ENCODE measurements at regions not wholly inside any gene's neighbourhood (a gene's known extent, or its start where the extent isn't known, plus 50 kb on each side); places are given as distances from the start of the nearest gene placed in this dataset.
"Not testable (repeated sequence)": the region's sequence is repeated elsewhere in the genome, so short reads cannot be mapped to it uniquely, and the experiment has no call there.

GRCh38 chr1:90824551-90824950 lies 107.4 kb upstream of the BARHL2 start:
- no peak for DNase-seq (ENCODE audit: low read depth, low spot score)

GRCh38 chr1:90823686-90824085 lies 106.6 kb upstream of the BARHL2 start:
- DNase-seq (ENCODE audit: low read depth, low spot score), result no peak

- DNase-seq (ENCODE audit: low read depth, low spot score), result no peak
These were observed 104.8 kb upstream of the BARHL2 start for GRCh38 chr1:90821788-90822359.

- no peak for DNase-seq (ENCODE audit: low read depth, low spot score)
These were observed 104.2 kb upstream of the BARHL2 start for GRCh38 chr1:90821152-90821787.

- no peak for DNase-seq (ENCODE audit: low read depth, low spot score)
These were observed 103.6 kb upstream of the BARHL2 start for GRCh38 chr1:90820745-90821144.

GRCh38 chr1:90817399-90817798 lies 100.3 kb upstream of the BARHL2 start:
- DNase-seq (ENCODE audit: low read depth, low spot score), result no peak

- DNase-seq (ENCODE audit: low read depth, low spot score), result not testable (repeated sequence)
These were observed 95.1 kb upstream of the BARHL2 start for GRCh38 chr1:90812237-90812636.

- not testable (repeated sequence) for DNase-seq (ENCODE audit: low read depth, low spot score)
These were observed 94.4 kb upstream of the BARHL2 start for GRCh38 chr1:90811444-90811950.

- DNase-seq (ENCODE audit: low read depth, low spot score), result no peak
These were observed 93.6 kb upstream of the BARHL2 start for GRCh38 chr1:90810681-90811080.

- no peak for DNase-seq (ENCODE audit: low read depth, low spot score)
These were observed 92.9 kb upstream of the BARHL2 start for GRCh38 chr1:90809996-90810395.

GRCh38 chr1:90809093-90809492 lies 92.0 kb upstream of the BARHL2 start:
- no peak for DNase-seq (ENCODE audit: low read depth, low spot score)

- no peak for DNase-seq (ENCODE audit: low read depth, low spot score)
These were observed 90.2 kb upstream of the BARHL2 start for GRCh38 chr1:90807329-90807728.

- DNase-seq (ENCODE audit: low read depth, low spot score), result no peak
These were observed 85.5 kb upstream of the BARHL2 start for GRCh38 chr1:90802622-90803021.

GRCh38 chr1:90800012-90800717 lies 83.1 kb upstream of the BARHL2 start:
- DNase-seq (ENCODE audit: low read depth, low spot score), result no peak

- DNase-seq (ENCODE audit: low read depth, low spot score), result no peak
These were observed 82.2 kb upstream of the BARHL2 start for GRCh38 chr1:90799326-90799725.

GRCh38 chr1:90798883-90799282 lies 81.8 kb upstream of the BARHL2 start:
- DNase-seq (ENCODE audit: low read depth, low spot score), result no peak

- DNase-seq (ENCODE audit: low read depth, low spot score), result no peak
These were observed 81.2 kb upstream of the BARHL2 start for GRCh38 chr1:90798344-90798743.

GRCh38 chr1:90795431-90795830 lies 78.3 kb upstream of the BARHL2 start:
- no peak for DNase-seq (ENCODE audit: low read depth, low spot score)

GRCh38 chr1:90786709-90787108 lies 69.6 kb upstream of the BARHL2 start:
- no peak for DNase-seq (ENCODE audit: low read depth, low spot score)

GRCh38 chr1:90784186-90784847 lies 67.2 kb upstream of the BARHL2 start:
- DNase-seq (ENCODE audit: low read depth, low spot score), result no peak

GRCh38 chr1:90783181-90783580 lies 66.1 kb upstream of the BARHL2 start:
- no peak for DNase-seq (ENCODE audit: low read depth, low spot score)

- DNase-seq (ENCODE audit: low read depth, low spot score), result no peak
These were observed 64.9 kb upstream of the BARHL2 start for GRCh38 chr1:90782046-90782445.
